ENCODE measurements at regions not wholly inside any gene's neighbourhood (a gene's known extent, or its start where the extent isn't known, plus 50 kb on each side); places are given as distances from the start of the nearest gene placed in this dataset.

GRCh38 chr15:79194386-79194785 lies 88.1 kb upstream of the ANKRD34C start:
- no peak overlapping the region for H3K4me2 ChIP-seq (ENCODE audit: insufficient read depth, low read length)
- no peak overlapping the region for H2AFZ ChIP-seq (ENCODE audit: low read depth, low read length)
- H3K4me3 ChIP-seq (ENCODE audit: low read depth in 1 of 2, low read length in 2 of 2): no peak overlapping the region
- ATAC-seq (ENCODE audit: insufficient read depth, low read depth): no peak
- no peak overlapping the region for H3K9ac ChIP-seq (ENCODE audit: low read depth, low read length)
- H3K4me1 ChIP-seq (ENCODE audit: insufficient read depth, low read length): no peaks in the 10 kb centered on the region
- no peaks in the 10 kb centered on the region for H3K36me3 ChIP-seq (ENCODE audit: insufficient read depth, low read length)
- DNase-seq: no peak
- H3K9me3 ChIP-seq (ENCODE audit: insufficient read depth, low read length, severe bottlenecking): no peaks in the 10 kb centered on the region
- no peak for TF ChIP-seq CTCF (IDR thresholded peaks at IDR 0.05; ENCODE audit: borderline replicate concordance, extremely low read depth, low read length, poor library complexity, severe bottlenecking)
- no peak for TF ChIP-seq EZH2 (IDR thresholded peaks at IDR 0.05; ENCODE audit: borderline replicate concordance, low read depth, low read length, severe bottlenecking)
- no peaks in the 10 kb centered on the region for H3K79me2 ChIP-seq (ENCODE audit: insufficient read depth, low read length)
- H4K20me1 ChIP-seq (ENCODE audit: insufficient read depth, low read length): no peaks in the 10 kb centered on the region
- peaks cover 6% of the 10 kb centered on the region for H3K27me3 ChIP-seq (ENCODE audit: insufficient read depth, low read length, poor library complexity)
- no peak overlapping the region for H3K27ac ChIP-seq (ENCODE audit: low read length)

- Histone ChIP-seq H3K4me3 (ENCODE audit: low read depth in 1 of 2, low read length in 2 of 2) (no peak overlapping the region), H3K4me1 (ENCODE audit: insufficient read depth, low read length) (no peaks in the 10 kb centered on the region), H3K36me3 (ENCODE audit: insufficient read depth, low read length) (no peaks in the 10 kb centered on the region), H3K27ac (ENCODE audit: low read length) (no peak overlapping the region), H3K9ac (ENCODE audit: low read depth, low read length) (no peak overlapping the region), H3K9me3 (ENCODE audit: insufficient read depth, low read length, severe bottlenecking) (no peaks in the 10 kb centered on the region), H3K79me2 (ENCODE audit: insufficient read depth, low read length) (no peaks in the 10 kb centered on the region), H4K20me1 (ENCODE audit: insufficient read depth, low read length) (no peaks in the 10 kb centered on the region), H2AFZ (ENCODE audit: low read depth, low read length) (no peak overlapping the region), H3K4me2 (ENCODE audit: insufficient read depth, low read length) (no peak overlapping the region), H3K27me3 (ENCODE audit: insufficient read depth, low read length, poor library complexity) (peaks cover 6% of the 10 kb centered on the region)
- DNase-seq: no peak
- TF ChIP-seq EZH2 (IDR thresholded peaks at IDR 0.05; ENCODE audit: borderline replicate concordance, low read depth, low read length, severe bottlenecking) (no peak), CTCF (IDR thresholded peaks at IDR 0.05; ENCODE audit: borderline replicate concordance, extremely low read depth, low read length, poor library complexity, severe bottlenecking) (no peak)
- ATAC-seq (ENCODE audit: insufficient read depth, low read depth): no peak
Measured at GRCh38 chr15:79193549-79193948, 89.0 kb upstream of the ANKRD34C start.

GRCh38 chr15:79193103-79193502 lies 89.4 kb upstream of the ANKRD34C start:
- no peak overlapping the region for H3K4me3 ChIP-seq (ENCODE audit: low read depth in 1 of 2, low read length in 2 of 2)
- H3K27ac ChIP-seq (ENCODE audit: low read length): no peak overlapping the region
- no peaks in the 10 kb centered on the region for H3K36me3 ChIP-seq (ENCODE audit: insufficient read depth, low read length)
- TF ChIP-seq EZH2 (IDR thresholded peaks at IDR 0.05; ENCODE audit: borderline replicate concordance, low read depth, low read length, severe bottlenecking) (no peak), CTCF (IDR thresholded peaks at IDR 0.05; ENCODE audit: borderline replicate concordance, extremely low read depth, low read length, poor library complexity, severe bottlenecking) (no peak)
- H3K4me2 ChIP-seq (ENCODE audit: insufficient read depth, low read length): no peak overlapping the region
- H3K27me3 ChIP-seq (ENCODE audit: insufficient read depth, low read length, poor library complexity): peaks cover 6% of the 10 kb centered on the region
- H3K9ac ChIP-seq (ENCODE audit: low read depth, low read length): no peak overlapping the region
- DNase-seq (no peak), ATAC-seq (ENCODE audit: insufficient read depth, low read depth) (no peak)
- H3K79me2 ChIP-seq (ENCODE audit: insufficient read depth, low read length): no peaks in the 10 kb centered on the region
- no peaks in the 10 kb centered on the region for H3K9me3 ChIP-seq (ENCODE audit: insufficient read depth, low read length, severe bottlenecking)
- no peak overlapping the region for H2AFZ ChIP-seq (ENCODE audit: low read depth, low read length)
- H4K20me1 ChIP-seq (ENCODE audit: insufficient read depth, low read length): no peaks in the 10 kb centered on the region
- no peaks in the 10 kb centered on the region for H3K4me1 ChIP-seq (ENCODE audit: insufficient read depth, low read length)
